ENCODE measurements at regions not wholly inside any gene's neighbourhood (a gene's known extent, or its start where the extent isn't known, plus 50 kb on each side); places are given as distances from the start of the nearest gene placed in this dataset.

- H4K20me1 ChIP-seq (ENCODE audit: control insufficient read depth, insufficient read depth, insufficient read length) = no peaks in the 10 kb centered on the region
- no peak overlapping the region for H3T11ph ChIP-seq (ENCODE audit: low read length)
- peaks cover 100% of the 10 kb centered on the region for H3K27me3 Mint-ChIP-seq (ENCODE audit: low read depth)
These were observed 116.4 kb downstream of the ZNF280B start for GRCh38 chr22:22392131-22392530.

More at GRCh38 chr22:22392131-22392530, 116.4 kb downstream of the ZNF280B start:
- no peak for TF ChIP-seq CTCF (conservative IDR thresholded peaks at IDR 0.05)
- WGBS (ENCODE audit: extremely low coverage, insufficient read length, low lambda C conversion rate) = no CpG with 5 or more reads among the region's 4 CpGs
- no peak overlapping the region for H2BK120ac ChIP-seq (ENCODE audit: low read depth, low read length, poor library complexity, severe bottlenecking)
- no peak for DNase-seq
- no peak overlapping the region for H3K4me3 Mint-ChIP-seq
- no peak overlapping the region for H3K23ac ChIP-seq (ENCODE audit: insufficient read length, low read depth, low read length)
- H3K27ac Mint-ChIP-seq = no peak overlapping the region
- no peak overlapping the region for H3K14ac ChIP-seq (ENCODE audit: insufficient read depth, low read length)
- no peak overlapping the region for H3K4me2 ChIP-seq (ENCODE audit: insufficient read depth, insufficient read length, low read length)
- no peak overlapping the region for H3K9ac ChIP-seq (ENCODE audit: extremely low read depth, insufficient read length, low read length)
- H3K4me1 ChIP-seq (ENCODE audit: insufficient read depth, low read length) = no peaks in the 10 kb centered on the region
- H2AK5ac ChIP-seq (ENCODE audit: insufficient read length, low read length) = no peak overlapping the region
- H3K56ac ChIP-seq (ENCODE audit: insufficient read length, low read depth, low read length) = no peak overlapping the region
- no peaks in the 10 kb centered on the region for H3K36me3 Mint-ChIP-seq (ENCODE audit: insufficient read depth in 1 of 3, low read depth in 3 of 3)
- H2BK12ac ChIP-seq (ENCODE audit: insufficient read length, low read depth, low read length) = no peak overlapping the region
- no peak overlapping the region for H2AFZ ChIP-seq (ENCODE audit: low read length)
- H3K27ac ChIP-seq (ENCODE audit: insufficient read length, low read depth, low read length) = no peak overlapping the region
- no peak overlapping the region for H4K8ac ChIP-seq (replicated peaks; ENCODE audit: insufficient read length, low read depth, low read length)
- no peaks in the 10 kb centered on the region for H3K79me2 ChIP-seq (ENCODE audit: insufficient read depth, low read length)
- H3K18ac ChIP-seq (ENCODE audit: insufficient read length, low read depth, low read length) = no peak overlapping the region
- no peak overlapping the region for H4K5ac ChIP-seq (ENCODE audit: insufficient read length, low read depth, low read length)
- no peaks in the 10 kb centered on the region for H3K23me2 ChIP-seq (ENCODE audit: insufficient read length, low read depth, low read length, poor library complexity, severe bottlenecking)
- H3K4me1 Mint-ChIP-seq = no peaks in the 10 kb centered on the region
- no peaks in the 10 kb centered on the region for H3K79me1 ChIP-seq (ENCODE audit: insufficient read depth, low read depth, low read length, poor library complexity, severe bottlenecking)
- H3K4ac ChIP-seq (ENCODE audit: low read depth, low read length) = no peak overlapping the region
- H4K91ac ChIP-seq (ENCODE audit: insufficient read length, low read depth, low read length) = no peak overlapping the region
- H2BK5ac ChIP-seq (ENCODE audit: insufficient read length, low read length) = no peak overlapping the region
- H2BK15ac ChIP-seq (ENCODE audit: low read depth, low read length) = no peak overlapping the region
- peaks cover 82% of the 10 kb centered on the region for H3K27me3 ChIP-seq (ENCODE audit: insufficient read depth, low read length)
- H2BK20ac ChIP-seq (ENCODE audit: low read depth, low read length, poor library complexity, severe bottlenecking) = no peak overlapping the region
- peaks cover 6 to 15% of the 10 kb centered on the region in 2 experiments; a peak in 4 of 5 replicates for H3K9me3 Mint-ChIP-seq
- no peaks in the 10 kb centered on the region for H3K9me3 ChIP-seq (ENCODE audit: control insufficient read depth, low read depth, low read length)
